SK-N-SH (cell line): ENCODE measurements at regions not wholly inside any gene's neighbourhood (a gene's known extent, or its start where the extent isn't known, plus 50 kb on each side); places are given as distances from the start of the nearest gene placed in this dataset.

Experiments used
- EP300 ChIP-seq, 2 experiments: IDR thresholded peaks; 2 replicates each; pipeline versions ENCODE4 v1.4.0 to v1.6.1; 2012; ENCODE audit warnings: borderline replicate concordance in 1 of 2, low read depth in 1 of 2, low read length in 1 of 2
- FOSL2 ChIP-seq: IDR thresholded peaks from 2 replicates; pipeline ENCODE4 v1.4.0; 2012; ENCODE audit warnings: low read depth, mild to moderate bottlenecking, moderate library complexity, borderline replicate concordance
- FOXM1 ChIP-seq: IDR thresholded peaks from 2 replicates; pipeline ENCODE4 v1.4.0; 2012; ENCODE audit warnings: low read depth, mild to moderate bottlenecking
- JUND ChIP-seq: IDR thresholded peaks from 2 replicates; pipeline ENCODE4 v1.4.0; 2012
- MXI1 ChIP-seq: IDR thresholded peaks from 2 replicates; pipeline ENCODE4 v1.6.1; 2012; ENCODE audit warnings: mild to moderate bottlenecking, low read depth, low read length, improper control_type of control experiment
- NRF1 ChIP-seq: IDR thresholded peaks from 2 replicates; pipeline ENCODE4 v1.6.1; 2012; ENCODE audit warnings: low read depth, mild to moderate bottlenecking, low read length
- RXRA ChIP-seq: IDR thresholded peaks from 2 replicates; pipeline ENCODE4 v1.4.0; 2012; ENCODE audit warnings: low read depth, mild to moderate bottlenecking, borderline replicate concordance
- TCF12 ChIP-seq: IDR thresholded peaks from 2 replicates; pipeline ENCODE4 v1.4.0; 2012
- YY1 ChIP-seq: IDR thresholded peaks from 2 replicates; pipeline ENCODE4 v1.4.0; 2012; ENCODE audit warnings: low read depth, mild to moderate bottlenecking
- TF ChIP-seq, protein P1 (sequence below): IDR thresholded peaks from 2 replicates; pipeline ENCODE4 v1.4.0; 2012; ENCODE audit warnings: low read depth
- TF ChIP-seq, protein P2 (sequence below): fragments of 150-350 bp; IDR thresholded peaks from 2 replicates; pipeline ENCODE4 v1.6.1; 2016; ENCODE audit warnings: mild to moderate bottlenecking, low read depth, low read length
- TF ChIP-seq, protein P3 (sequence below): IDR thresholded peaks from 2 replicates; pipeline ENCODE4 v1.6.1; 2012; ENCODE audit warnings: mild to moderate bottlenecking, low read depth, low read length, moderate library complexity
- TF ChIP-seq, protein P4 (sequence below): fragments of 200-600 bp; sonication (generic); IDR thresholded peaks from 2 replicates; pipeline ENCODE4 v1.6.1; 2017; ENCODE audit warnings: antibody characterized with exemption, mild to moderate bottlenecking, moderate library complexity
- TF ChIP-seq, protein P5 (sequence below): IDR thresholded peaks from 2 replicates; pipeline ENCODE4 v1.4.0; 2012; ENCODE audit warnings: low read depth, borderline replicate concordance

DNA sequence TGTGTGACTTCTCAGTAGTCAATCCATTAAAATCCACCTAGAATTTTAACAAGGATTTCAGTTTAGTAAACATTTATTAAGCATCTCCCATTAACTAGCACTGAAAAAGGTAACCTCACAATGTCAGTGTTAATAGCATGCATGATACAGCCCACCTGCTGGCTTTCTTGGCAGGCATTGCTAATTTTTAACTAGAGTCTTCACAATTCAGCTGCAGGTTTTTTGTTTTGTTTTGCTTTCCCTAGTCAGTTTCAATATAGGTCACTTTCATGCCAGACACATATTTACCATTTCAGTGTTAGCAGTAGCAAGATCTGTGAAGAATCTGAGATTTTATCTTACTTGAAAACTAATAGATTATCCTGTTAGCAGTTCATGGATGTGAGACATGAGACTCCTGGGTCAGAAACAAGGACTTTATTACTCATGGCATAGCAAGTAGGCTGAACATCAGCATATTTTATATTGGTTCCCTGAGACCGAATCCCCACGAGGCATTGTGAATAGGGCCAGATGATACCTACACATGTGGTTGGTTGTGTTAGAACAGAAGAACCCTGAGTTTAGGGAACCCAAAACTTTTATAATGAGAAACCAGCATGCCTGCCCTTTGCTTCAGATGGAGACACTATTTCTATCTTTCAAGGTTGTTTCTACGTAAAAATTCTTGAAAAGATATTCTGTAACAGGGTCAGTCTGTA is 198.0 kb upstream of the HTR2A start:
- TF ChIP-seq MXI1, result no peak
- TF ChIP-seq FOXM1, result no peak
- TF ChIP-seq, protein P1, sequence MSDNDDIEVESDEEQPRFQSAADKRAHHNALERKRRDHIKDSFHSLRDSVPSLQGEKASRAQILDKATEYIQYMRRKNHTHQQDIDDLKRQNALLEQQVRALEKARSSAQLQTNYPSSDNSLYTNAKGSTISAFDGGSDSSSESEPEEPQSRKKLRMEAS, result no peak
- TF ChIP-seq, protein P2, sequence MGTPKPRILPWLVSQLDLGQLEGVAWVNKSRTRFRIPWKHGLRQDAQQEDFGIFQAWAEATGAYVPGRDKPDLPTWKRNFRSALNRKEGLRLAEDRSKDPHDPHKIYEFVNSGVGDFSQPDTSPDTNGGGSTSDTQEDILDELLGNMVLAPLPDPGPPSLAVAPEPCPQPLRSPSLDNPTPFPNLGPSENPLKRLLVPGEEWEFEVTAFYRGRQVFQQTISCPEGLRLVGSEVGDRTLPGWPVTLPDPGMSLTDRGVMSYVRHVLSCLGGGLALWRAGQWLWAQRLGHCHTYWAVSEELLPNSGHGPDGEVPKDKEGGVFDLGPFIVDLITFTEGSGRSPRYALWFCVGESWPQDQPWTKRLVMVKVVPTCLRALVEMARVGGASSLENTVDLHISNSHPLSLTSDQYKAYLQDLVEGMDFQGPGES, result no peak
- no peak for TF ChIP-seq FOSL2
- TF ChIP-seq, protein P3, sequence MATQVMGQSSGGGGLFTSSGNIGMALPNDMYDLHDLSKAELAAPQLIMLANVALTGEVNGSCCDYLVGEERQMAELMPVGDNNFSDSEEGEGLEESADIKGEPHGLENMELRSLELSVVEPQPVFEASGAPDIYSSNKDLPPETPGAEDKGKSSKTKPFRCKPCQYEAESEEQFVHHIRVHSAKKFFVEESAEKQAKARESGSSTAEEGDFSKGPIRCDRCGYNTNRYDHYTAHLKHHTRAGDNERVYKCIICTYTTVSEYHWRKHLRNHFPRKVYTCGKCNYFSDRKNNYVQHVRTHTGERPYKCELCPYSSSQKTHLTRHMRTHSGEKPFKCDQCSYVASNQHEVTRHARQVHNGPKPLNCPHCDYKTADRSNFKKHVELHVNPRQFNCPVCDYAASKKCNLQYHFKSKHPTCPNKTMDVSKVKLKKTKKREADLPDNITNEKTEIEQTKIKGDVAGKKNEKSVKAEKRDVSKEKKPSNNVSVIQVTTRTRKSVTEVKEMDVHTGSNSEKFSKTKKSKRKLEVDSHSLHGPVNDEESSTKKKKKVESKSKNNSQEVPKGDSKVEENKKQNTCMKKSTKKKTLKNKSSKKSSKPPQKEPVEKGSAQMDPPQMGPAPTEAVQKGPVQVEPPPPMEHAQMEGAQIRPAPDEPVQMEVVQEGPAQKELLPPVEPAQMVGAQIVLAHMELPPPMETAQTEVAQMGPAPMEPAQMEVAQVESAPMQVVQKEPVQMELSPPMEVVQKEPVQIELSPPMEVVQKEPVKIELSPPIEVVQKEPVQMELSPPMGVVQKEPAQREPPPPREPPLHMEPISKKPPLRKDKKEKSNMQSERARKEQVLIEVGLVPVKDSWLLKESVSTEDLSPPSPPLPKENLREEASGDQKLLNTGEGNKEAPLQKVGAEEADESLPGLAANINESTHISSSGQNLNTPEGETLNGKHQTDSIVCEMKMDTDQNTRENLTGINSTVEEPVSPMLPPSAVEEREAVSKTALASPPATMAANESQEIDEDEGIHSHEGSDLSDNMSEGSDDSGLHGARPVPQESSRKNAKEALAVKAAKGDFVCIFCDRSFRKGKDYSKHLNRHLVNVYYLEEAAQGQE, result no peak
- TF ChIP-seq TCF12, result no peak
- TF ChIP-seq, protein P4, sequence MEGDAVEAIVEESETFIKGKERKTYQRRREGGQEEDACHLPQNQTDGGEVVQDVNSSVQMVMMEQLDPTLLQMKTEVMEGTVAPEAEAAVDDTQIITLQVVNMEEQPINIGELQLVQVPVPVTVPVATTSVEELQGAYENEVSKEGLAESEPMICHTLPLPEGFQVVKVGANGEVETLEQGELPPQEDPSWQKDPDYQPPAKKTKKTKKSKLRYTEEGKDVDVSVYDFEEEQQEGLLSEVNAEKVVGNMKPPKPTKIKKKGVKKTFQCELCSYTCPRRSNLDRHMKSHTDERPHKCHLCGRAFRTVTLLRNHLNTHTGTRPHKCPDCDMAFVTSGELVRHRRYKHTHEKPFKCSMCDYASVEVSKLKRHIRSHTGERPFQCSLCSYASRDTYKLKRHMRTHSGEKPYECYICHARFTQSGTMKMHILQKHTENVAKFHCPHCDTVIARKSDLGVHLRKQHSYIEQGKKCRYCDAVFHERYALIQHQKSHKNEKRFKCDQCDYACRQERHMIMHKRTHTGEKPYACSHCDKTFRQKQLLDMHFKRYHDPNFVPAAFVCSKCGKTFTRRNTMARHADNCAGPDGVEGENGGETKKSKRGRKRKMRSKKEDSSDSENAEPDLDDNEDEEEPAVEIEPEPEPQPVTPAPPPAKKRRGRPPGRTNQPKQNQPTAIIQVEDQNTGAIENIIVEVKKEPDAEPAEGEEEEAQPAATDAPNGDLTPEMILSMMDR, result no peak
- TF ChIP-seq RXRA, result no peak
- no peak for TF ChIP-seq NRF1
- TF ChIP-seq EP300 (IDR thresholded peaks at IDR 0.05; ENCODE audit: borderline replicate concordance in 1 of 2, low read depth in 1 of 2, low read length in 1 of 2), result no peak
- no peak for TF ChIP-seq JUND
- TF ChIP-seq, protein P5, sequence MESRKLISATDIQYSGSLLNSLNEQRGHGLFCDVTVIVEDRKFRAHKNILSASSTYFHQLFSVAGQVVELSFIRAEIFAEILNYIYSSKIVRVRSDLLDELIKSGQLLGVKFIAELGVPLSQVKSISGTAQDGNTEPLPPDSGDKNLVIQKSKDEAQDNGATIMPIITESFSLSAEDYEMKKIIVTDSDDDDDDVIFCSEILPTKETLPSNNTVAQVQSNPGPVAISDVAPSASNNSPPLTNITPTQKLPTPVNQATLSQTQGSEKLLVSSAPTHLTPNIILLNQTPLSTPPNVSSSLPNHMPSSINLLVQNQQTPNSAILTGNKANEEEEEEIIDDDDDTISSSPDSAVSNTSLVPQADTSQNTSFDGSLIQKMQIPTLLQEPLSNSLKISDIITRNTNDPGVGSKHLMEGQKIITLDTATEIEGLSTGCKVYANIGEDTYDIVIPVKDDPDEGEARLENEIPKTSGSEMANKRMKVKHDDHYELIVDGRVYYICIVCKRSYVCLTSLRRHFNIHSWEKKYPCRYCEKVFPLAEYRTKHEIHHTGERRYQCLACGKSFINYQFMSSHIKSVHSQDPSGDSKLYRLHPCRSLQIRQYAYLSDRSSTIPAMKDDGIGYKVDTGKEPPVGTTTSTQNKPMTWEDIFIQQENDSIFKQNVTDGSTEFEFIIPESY, result no peak
- no peak for TF ChIP-seq YY1
